LHCN-M2 (cell line): ENCODE measurements at regions not wholly inside any gene's neighbourhood (a gene's known extent, or its start where the extent isn't known, plus 50 kb on each side); places are given as distances from the start of the nearest gene placed in this dataset.

Experiments
- DNase-seq: peaks from one replicate; pipeline ENCODE4 v3.0.0-alpha.2; 2012; ENCODE audit warnings: low read depth

- no peak for DNase-seq
Measured at GRCh38 chr10:132467464-132468149, 70.0 kb upstream of the INPP5A start.

GRCh38 chr10:132468216-132468615 is 69.4 kb upstream of the INPP5A start:
- no peak for DNase-seq

- no peak for DNase-seq
Measured at GRCh38 chr10:132468651-132469050, 68.9 kb upstream of the INPP5A start.

GRCh38 chr10:132469197-132469884 is 68.2 kb upstream of the INPP5A start:
- no peak for DNase-seq

- DNase-seq = no peak
Measured at GRCh38 chr10:132470410-132471124, 67.0 kb upstream of the INPP5A start.

GRCh38 chr10:132471125-132471451 is 66.5 kb upstream of the INPP5A start:
- no peak for DNase-seq

GRCh38 chr10:132471484-132471883 is 66.1 kb upstream of the INPP5A start:
- DNase-seq = no peak

- DNase-seq = no peak
Measured at GRCh38 chr10:132475086-132475485, 62.5 kb upstream of the INPP5A start.

- no peak for DNase-seq
Measured at GRCh38 chr10:132476146-132477065, 61.2 kb upstream of the INPP5A start.

GRCh38 chr10:132477066-132477397 is 60.6 kb upstream of the INPP5A start:
- no peak for DNase-seq

GRCh38 chr10:132477398-132478340 is 59.9 kb upstream of the INPP5A start:
- no peak for DNase-seq

- DNase-seq = no peak
Measured at GRCh38 chr10:132478341-132479023, 59.1 kb upstream of the INPP5A start.

GRCh38 chr10:132479024-132479602 is 58.5 kb upstream of the INPP5A start:
- no peak for DNase-seq

GRCh38 chr10:132479603-132480221 is 57.9 kb upstream of the INPP5A start:
- DNase-seq = no peak

- DNase-seq = no peak
Measured at GRCh38 chr10:132480356-132480755, 57.2 kb upstream of the INPP5A start.

GRCh38 chr10:132481690-132482089 is 55.9 kb upstream of the INPP5A start:
- no peak for DNase-seq

GRCh38 chr10:132482090-132482800 is 55.3 kb upstream of the INPP5A start:
- DNase-seq = peak; percentile 34

GRCh38 chr10:132483394-132483793 is 54.2 kb upstream of the INPP5A start:
- peak; percentile 4 for DNase-seq

- no peak for DNase-seq
Measured at GRCh38 chr10:132484922-132485321, 52.7 kb upstream of the INPP5A start.
